ENCODE measurements at regions not wholly inside any gene's neighbourhood (a gene's known extent, or its start where the extent isn't known, plus 50 kb on each side); places are given as distances from the start of the nearest gene placed in this dataset.

DNA sequence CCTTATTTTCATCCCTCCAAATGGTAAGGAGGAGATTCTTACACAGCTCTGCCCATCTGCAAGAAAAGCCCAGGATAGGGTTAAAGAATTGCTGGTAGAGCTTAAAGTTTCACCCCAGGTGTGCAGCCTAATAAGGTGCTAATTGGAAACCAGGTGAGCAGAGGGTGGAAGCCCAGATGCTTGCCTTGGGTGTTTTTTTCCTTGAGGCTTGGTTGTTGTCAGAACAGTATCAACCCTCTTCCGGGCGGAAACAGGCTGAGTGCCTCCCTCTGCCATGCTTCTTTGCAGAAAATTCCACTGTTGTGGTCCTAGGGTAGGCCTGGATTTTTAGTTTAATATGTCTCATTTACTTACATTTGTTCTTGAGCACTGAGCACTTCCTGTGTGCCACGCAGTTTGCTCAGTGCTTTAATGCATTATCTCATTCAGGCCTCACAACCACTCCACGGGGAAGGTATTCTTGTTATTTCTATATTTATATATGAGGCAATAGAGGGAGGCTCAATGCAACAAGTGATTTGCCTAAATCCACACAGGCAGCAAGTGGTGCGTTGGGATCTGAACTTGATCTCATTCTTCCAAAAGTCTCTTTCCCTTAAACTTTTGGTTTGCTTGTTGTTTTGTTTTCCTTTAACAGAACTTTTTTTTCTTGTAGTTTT is 115.0 kb upstream of the LRIG1 start:
- H3K27me3 ChIP-seq = no peaks in the 10 kb centered on the region
- intact Hi-C loops (cut with DNase I; ENCODE audit: low total_unique reads) = no loop called here
- in situ Hi-C loops (cut with MboI; ENCODE audit: low sequenced_read_pairs in 4 of 4) = no loop called here
- DNase-seq = no peak
- H3K9me3 ChIP-seq = no peaks in the 10 kb centered on the region
- no peak overlapping the region for H3K4me3 ChIP-seq
- no peak for TF ChIP-seq POLR2A (IDR thresholded peaks at IDR 0.05)
- H3K36me3 ChIP-seq = no peaks in the 10 kb centered on the region
- H3K27ac ChIP-seq = no peak overlapping the region
- no peak for ATAC-seq
- H3K4me1 ChIP-seq = peaks cover 0 to 4% of the 10 kb centered on the region in 2 donors

DNA sequence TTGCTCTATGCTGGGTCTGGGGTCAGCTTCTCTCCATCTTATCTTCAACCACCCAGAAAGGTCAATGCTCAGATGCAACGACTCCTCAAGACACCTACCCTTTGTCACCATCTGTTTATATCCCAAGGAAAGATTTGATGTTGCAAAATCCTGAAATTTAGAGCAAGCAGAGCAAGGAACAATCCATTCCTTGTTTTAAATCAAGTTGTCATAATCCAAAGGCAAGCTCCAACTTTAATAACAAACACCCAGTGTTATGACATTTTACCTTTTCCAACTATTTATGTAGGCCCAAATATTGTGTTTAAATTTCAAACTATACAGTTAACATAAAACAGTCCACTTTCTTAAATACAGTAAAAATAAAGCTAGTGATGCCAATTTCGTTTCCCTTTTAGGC is 116.5 kb upstream of the LRIG1 start:
- H3K27ac ChIP-seq = no peak overlapping the region
- H3K27me3 ChIP-seq = no peaks in the 10 kb centered on the region
- no peaks in the 10 kb centered on the region for H3K36me3 ChIP-seq
- DNase-seq (no peak), ATAC-seq (no peak)
- TF ChIP-seq POLR2A (IDR thresholded peaks at IDR 0.05) = no peak
- TF ChIP-seq, protein P1, sequence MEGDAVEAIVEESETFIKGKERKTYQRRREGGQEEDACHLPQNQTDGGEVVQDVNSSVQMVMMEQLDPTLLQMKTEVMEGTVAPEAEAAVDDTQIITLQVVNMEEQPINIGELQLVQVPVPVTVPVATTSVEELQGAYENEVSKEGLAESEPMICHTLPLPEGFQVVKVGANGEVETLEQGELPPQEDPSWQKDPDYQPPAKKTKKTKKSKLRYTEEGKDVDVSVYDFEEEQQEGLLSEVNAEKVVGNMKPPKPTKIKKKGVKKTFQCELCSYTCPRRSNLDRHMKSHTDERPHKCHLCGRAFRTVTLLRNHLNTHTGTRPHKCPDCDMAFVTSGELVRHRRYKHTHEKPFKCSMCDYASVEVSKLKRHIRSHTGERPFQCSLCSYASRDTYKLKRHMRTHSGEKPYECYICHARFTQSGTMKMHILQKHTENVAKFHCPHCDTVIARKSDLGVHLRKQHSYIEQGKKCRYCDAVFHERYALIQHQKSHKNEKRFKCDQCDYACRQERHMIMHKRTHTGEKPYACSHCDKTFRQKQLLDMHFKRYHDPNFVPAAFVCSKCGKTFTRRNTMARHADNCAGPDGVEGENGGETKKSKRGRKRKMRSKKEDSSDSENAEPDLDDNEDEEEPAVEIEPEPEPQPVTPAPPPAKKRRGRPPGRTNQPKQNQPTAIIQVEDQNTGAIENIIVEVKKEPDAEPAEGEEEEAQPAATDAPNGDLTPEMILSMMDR (IDR thresholded peaks at IDR 0.05 in 4 of 5, conservative IDR thresholded peaks at IDR 0.05 in 1 of 5) = no peak
- in situ Hi-C loops (cut with MboI; ENCODE audit: low sequenced_read_pairs in 4 of 4) = no loop called here
- no peaks in the 10 kb centered on the region for H3K9me3 ChIP-seq
- peaks cover 0 to 4% of the 10 kb centered on the region in 2 donors for H3K4me1 ChIP-seq
- intact Hi-C loops (cut with DNase I; ENCODE audit: low total_unique reads) = no loop called here
- no peak overlapping the region for H3K4me3 ChIP-seq

DNA sequence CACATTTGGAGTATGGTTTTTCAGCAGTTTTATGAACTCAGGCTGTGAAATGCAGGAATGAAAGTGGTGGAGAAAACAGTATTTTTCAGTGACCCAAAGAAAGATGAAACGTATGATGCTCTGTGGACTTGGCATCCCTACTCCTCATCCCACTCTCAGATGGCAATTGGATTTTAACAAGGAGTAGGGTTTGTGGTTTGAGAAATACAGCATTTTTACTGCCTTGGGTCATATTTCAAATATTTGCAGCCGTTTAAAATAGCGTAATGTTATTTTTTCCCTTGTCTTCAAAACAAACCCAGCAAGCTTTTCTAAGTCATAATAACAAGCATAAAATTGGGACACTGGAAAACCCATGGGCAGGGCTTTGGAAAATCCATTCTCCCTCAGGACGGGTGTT is 117.2 kb upstream of the LRIG1 start:
- in situ Hi-C loops (cut with MboI; ENCODE audit: low sequenced_read_pairs in 4 of 4) = no loop called here
- no peak for ATAC-seq
- H3K36me3 ChIP-seq = no peaks in the 10 kb centered on the region
- peaks cover 0 to 4% of the 10 kb centered on the region in 2 donors for H3K4me1 ChIP-seq
- H3K27me3 ChIP-seq = no peaks in the 10 kb centered on the region
- no peak overlapping the region for H3K27ac ChIP-seq
- no peak for TF ChIP-seq POLR2A (IDR thresholded peaks at IDR 0.05)
- TF ChIP-seq, protein P1 (IDR thresholded peaks at IDR 0.05 in 4 of 5, conservative IDR thresholded peaks at IDR 0.05 in 1 of 5) = no peak
- DNase-seq = no peak
- H3K4me3 ChIP-seq = no peak overlapping the region
- intact Hi-C loops (cut with DNase I; ENCODE audit: low total_unique reads) = no loop called here
- no peaks in the 10 kb centered on the region for H3K9me3 ChIP-seq

DNA sequence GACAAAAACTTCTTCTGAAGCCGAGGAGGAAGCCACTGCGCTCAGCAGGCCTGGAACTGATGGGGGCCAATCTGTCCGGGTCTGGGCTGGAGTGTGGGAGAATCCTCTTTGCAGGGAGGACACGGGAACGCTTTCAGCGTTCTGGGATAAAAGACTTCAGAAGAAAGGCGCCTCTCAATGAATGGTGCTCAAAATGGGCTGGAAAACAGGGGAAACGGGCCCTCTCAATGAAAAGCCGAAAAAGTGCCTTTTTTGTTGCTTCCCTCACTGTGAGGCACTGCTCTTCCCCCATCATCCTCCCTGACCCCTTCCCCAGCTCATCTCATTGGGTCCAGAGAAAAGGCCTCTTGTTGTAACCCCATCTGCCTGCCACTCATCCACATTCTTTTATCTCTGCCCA is 119.5 kb upstream of the LRIG1 start:
- Histone ChIP-seq H3K36me3 (no peaks in the 10 kb centered on the region), H3K9me3 (no peaks in the 10 kb centered on the region), H3K27ac (no peak overlapping the region), H3K27me3 (no peaks in the 10 kb centered on the region), H3K4me1 (peaks cover 0 to 4% of the 10 kb centered on the region in 2 donors), H3K4me3 (no peak overlapping the region)
- DNase-seq (no peak), ATAC-seq (no peak)
- intact Hi-C loops (cut with DNase I; ENCODE audit: low total_unique reads) = no loop called here
- no peak for TF ChIP-seq POLR2A (IDR thresholded peaks at IDR 0.05)
- TF ChIP-seq, protein P1 (IDR thresholded peaks at IDR 0.05 in 4 of 5, conservative IDR thresholded peaks at IDR 0.05 in 1 of 5) = no peak
- in situ Hi-C loops (cut with MboI; ENCODE audit: low sequenced_read_pairs in 4 of 4) = no loop called here

DNA sequence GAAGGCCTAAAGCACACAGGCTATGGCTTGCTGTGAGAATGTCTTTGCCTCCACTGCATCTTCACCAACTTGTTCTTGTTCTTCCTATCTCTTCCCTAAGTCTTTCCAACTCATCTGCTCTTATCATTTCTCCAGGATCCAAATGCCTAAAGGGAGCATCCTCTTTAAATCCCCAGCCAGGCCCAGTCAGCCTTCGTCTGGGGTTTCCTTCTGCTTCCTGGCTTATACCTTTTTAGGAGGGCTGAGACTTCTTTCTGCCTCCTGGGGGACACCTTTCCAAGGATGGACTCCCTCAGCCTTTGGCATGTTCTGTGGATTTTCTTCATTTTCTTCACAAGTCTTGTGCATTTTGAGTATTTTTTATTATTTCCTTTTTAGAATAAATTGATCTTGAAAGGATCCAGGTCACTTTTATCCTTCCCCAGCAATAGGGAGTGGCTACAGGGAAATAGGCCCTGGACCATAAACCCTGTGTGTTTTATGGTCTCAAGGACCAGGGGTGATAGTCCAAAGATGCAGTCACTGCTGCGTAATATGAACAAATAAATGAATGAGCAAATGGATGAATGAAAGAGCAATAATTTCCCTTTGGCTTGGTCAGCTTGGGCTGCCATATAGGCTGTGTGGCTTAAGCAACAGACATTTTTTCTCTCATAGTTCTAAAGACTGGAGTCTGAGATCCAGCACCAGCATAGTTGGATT is 122.1 kb upstream of the LRIG1 start:
- in situ Hi-C loops (cut with MboI; ENCODE audit: low sequenced_read_pairs in 4 of 4) = no loop called here
- H3K4me1 ChIP-seq = no peaks in the 10 kb centered on the region
- DNase-seq (no peak), ATAC-seq (no peak)
- H3K4me3 ChIP-seq = no peak overlapping the region
- H3K27ac ChIP-seq = no peak overlapping the region
- no peaks in the 10 kb centered on the region for H3K9me3 ChIP-seq
- no peaks in the 10 kb centered on the region for H3K27me3 ChIP-seq
- intact Hi-C loops (cut with DNase I; ENCODE audit: low total_unique reads) = no loop called here
- H3K36me3 ChIP-seq = no peaks in the 10 kb centered on the region
- TF ChIP-seq, protein P1 (IDR thresholded peaks at IDR 0.05 in 4 of 5, conservative IDR thresholded peaks at IDR 0.05 in 1 of 5) = no peak
- no peak for TF ChIP-seq POLR2A (IDR thresholded peaks at IDR 0.05)

All from gastrocnemius medialis (tissue), 4 donors.